Mucosa of gallbladder (tissue), 1 donor: ENCODE measurements at regions not wholly inside any gene's neighbourhood (a gene's known extent, or its start where the extent isn't known, plus 50 kb on each side); places are given as distances from the start of the nearest gene placed in this dataset.

Experiments used
- DNase-seq: peaks from one replicate; pipeline ENCODE4 v3.0.0-alpha.2; 2020; ENCODE audit warnings: low spot score
- donor health status: DM: no; HTN: no; CAD: no.

GRCh38 chr3:181446741-181447140 lies 265.0 kb upstream of the SOX2 start:
- no peak for DNase-seq

- DNase-seq: no peak
These were observed 269.7 kb upstream of the SOX2 start for GRCh38 chr3:181442066-181442465.

- DNase-seq: no peak
These were observed 278.7 kb upstream of the SOX2 start for GRCh38 chr3:181432992-181433391.

- no peak for DNase-seq
These were observed 280.0 kb upstream of the SOX2 start for GRCh38 chr3:181431748-181432147.

GRCh38 chr3:181425074-181425473 lies 286.7 kb upstream of the SOX2 start:
- DNase-seq: no peak

- no peak for DNase-seq
These were observed 293.5 kb upstream of the SOX2 start for GRCh38 chr3:181418233-181418632.

- no peak for DNase-seq
These were observed 294.0 kb upstream of the SOX2 start for GRCh38 chr3:181417748-181418147.

- DNase-seq: no peak
These were observed 300.9 kb upstream of the SOX2 start for GRCh38 chr3:181410870-181411269.

GRCh38 chr3:181403876-181404660 lies 307.7 kb upstream of the SOX2 start:
- no peak for DNase-seq

- no peak for DNase-seq
These were observed 309.4 kb upstream of the SOX2 start for GRCh38 chr3:181402347-181402746.

GRCh38 chr3:181384970-181385369 lies 326.8 kb upstream of the SOX2 start:
- no peak for DNase-seq

- DNase-seq: no peak
These were observed 328.0 kb upstream of the SOX2 start for GRCh38 chr3:181383760-181384159.

- DNase-seq: no peak
These were observed 328.5 kb upstream of the SOX2 start for GRCh38 chr3:181383201-181383600.

GRCh38 chr3:181382656-181383055 lies 329.1 kb upstream of the SOX2 start:
- no peak for DNase-seq

GRCh38 chr3:181379278-181379677 lies 332.4 kb upstream of the SOX2 start:
- DNase-seq: no peak

- no peak for DNase-seq
These were observed 342.1 kb upstream of the SOX2 start for GRCh38 chr3:181369637-181370036.

GRCh38 chr3:181363231-181363630 lies 348.5 kb upstream of the SOX2 start:
- DNase-seq: no peak

GRCh38 chr3:181362378-181362777 lies 349.3 kb upstream of the SOX2 start:
- DNase-seq: no peak

- DNase-seq: no peak
These were observed 353.2 kb upstream of the SOX2 start for GRCh38 chr3:181358562-181358961.

GRCh38 chr3:181358060-181358459 lies 353.7 kb upstream of the SOX2 start:
- no peak for DNase-seq

- DNase-seq: no peak
These were observed 357.6 kb upstream of the SOX2 start for GRCh38 chr3:181354140-181354539.

- no peak for DNase-seq
These were observed 354.8 kb upstream of the DNAJC19 start for GRCh38 chr3:181344331-181344730.

- no peak for DNase-seq
These were observed 347.1 kb upstream of the DNAJC19 start for GRCh38 chr3:181336597-181336996.

- no peak for DNase-seq
These were observed 343.9 kb upstream of the DNAJC19 start for GRCh38 chr3:181333394-181333793.
